GM23338 (cell line): ENCODE measurements at regions not wholly inside any gene's neighbourhood (a gene's known extent, or its start where the extent isn't known, plus 50 kb on each side); places are given as distances from the start of the nearest gene placed in this dataset.
A peak's percentile ranks its signal among the peaks of the same experiment; 100 is the strongest.

Experiments used
- ATAC-seq: fragments of 200-7000 bp; cut with Tn5 transposase; 3 replicates; pipeline ENCODE4 v1.9.1; 2020
- DNase-seq: peaks from one replicate; pipeline ENCODE4 v3.0.0-alpha.2; 2015; ENCODE audit warnings: low spot score
- H2AFZ ChIP-seq: fragments of 200-600 bp; sonication (generic); 2 replicates; pipeline ENCODE4 v1.8.0; 2016; ENCODE audit warnings: antibody characterized with exemption, mild to moderate bottlenecking, moderate library complexity
- H3F3A ChIP-seq: fragments of 200-600 bp; sonication (generic); replicated peaks from 2 replicates; pipeline ENCODE4 v1.8.0; 2017; ENCODE audit warnings: antibody characterized with exemption, mixed run types, low read depth
- H3K27ac ChIP-seq: fragments of 200-600 bp; sonication (generic); 2 replicates; pipeline ENCODE4 v1.6.1; 2016; ENCODE audit warnings: low read depth
- H3K27me3 ChIP-seq: fragments of 200-600 bp; sonication (generic); 2 replicates; pipeline ENCODE4 v1.8.0; 2016; ENCODE audit warnings: mild to moderate bottlenecking, mixed run types, moderate library complexity; ENCODE audit not compliant: insufficient read depth
- H3K36me3 ChIP-seq: fragments of 200-600 bp; sonication (generic); 2 replicates; pipeline ENCODE4 v1.8.0; 2016; ENCODE audit warnings: mild to moderate bottlenecking; ENCODE audit not compliant: insufficient read depth
- H3K4me1 ChIP-seq: fragments of 200-600 bp; sonication (generic); 2 replicates; pipeline ENCODE4 v1.8.0; 2016; ENCODE audit warnings: mild to moderate bottlenecking, moderate library complexity; ENCODE audit not compliant: insufficient read depth
- H3K4me2 ChIP-seq: fragments of 200-600 bp; sonication (generic); 2 replicates; pipeline ENCODE4 v1.7.1; 2017; ENCODE audit warnings: mixed run types
- H3K4me3 ChIP-seq: fragments of 200-600 bp; sonication (generic); 2 replicates; pipeline ENCODE4 v1.6.1; 2016; ENCODE audit warnings: mixed run types
- H3K79me2 ChIP-seq: fragments of 200-600 bp; sonication (generic); replicated peaks from 2 replicates; pipeline ENCODE4 v1.8.0; 2017; ENCODE audit warnings: mild to moderate bottlenecking; ENCODE audit not compliant: insufficient read depth
- H3K9me2 ChIP-seq: fragments of 200-600 bp; sonication (generic); 2 replicates; pipeline ENCODE4 v1.8.0; 2017; ENCODE audit not compliant: insufficient read depth
- H4K20me1 ChIP-seq: fragments of 200-600 bp; sonication (generic); replicated peaks from 2 replicates; pipeline ENCODE4 v1.8.0; 2017; ENCODE audit warnings: mild to moderate bottlenecking; ENCODE audit not compliant: insufficient read depth
- H3K27ac Mint-ChIP-seq: 2 replicates; pipeline ENCODE4 v1.8.0; 2020; ENCODE audit warnings: inconsistent platforms, mild to moderate bottlenecking, moderate library complexity, mixed read lengths
- H3K27me3 Mint-ChIP-seq: 3 replicates; pipeline ENCODE4 v1.8.0; 2022; ENCODE audit warnings: low read depth, mild to moderate bottlenecking, moderate library complexity, mixed read lengths, inconsistent platforms; ENCODE audit not compliant: insufficient read depth, poor library complexity
- H3K36me3 Mint-ChIP-seq: 3 replicates; pipeline ENCODE4 v1.8.0; 2021; ENCODE audit warnings: low read depth, mild to moderate bottlenecking, inconsistent platforms, moderate library complexity, mixed read lengths
- H3K4me1 Mint-ChIP-seq: 3 replicates; pipeline ENCODE4 v1.8.0; 2020; ENCODE audit warnings: mild to moderate bottlenecking, inconsistent platforms, mixed read lengths
- H3K4me3 Mint-ChIP-seq: 3 replicates; pipeline ENCODE4 v1.8.0; 2021; ENCODE audit warnings: moderate library complexity, mild to moderate bottlenecking, inconsistent platforms, mixed read lengths
- H3K9me3 Mint-ChIP-seq: 3 replicates; pipeline ENCODE4 v1.8.0; 2020; ENCODE audit warnings: moderate library complexity, mild to moderate bottlenecking, inconsistent platforms, mixed read lengths
- CREB1 ChIP-seq: fragments of 250-450 bp; sonication (Bioruptor Pico); IDR thresholded peaks from 2 replicates; pipeline ENCODE4 v1.5.0; 2020; ENCODE audit warnings: low read depth, mild to moderate bottlenecking, moderate library complexity
- ETS1 ChIP-seq: IDR thresholded peaks from 2 replicates; pipeline ENCODE4 v1.6.1; 2016; ENCODE audit warnings: antibody characterized with exemption
- EZH2 ChIP-seq: fragments of 200-600 bp; sonication (generic); IDR thresholded peaks from one replicate; pipeline ENCODE4 v1.8.0; 2017; ENCODE audit warnings: antibody characterized with exemption, mild to moderate bottlenecking, low read depth; ENCODE audit not compliant: unreplicated experiment
- ZNF462 ChIP-seq: fragments of 250-450 bp; sonication (Bioruptor Pico); IDR thresholded peaks from 2 replicates; pipeline ENCODE4 v1.5.0; 2020; ENCODE audit warnings: mild to moderate bottlenecking, moderate library complexity
- TF ChIP-seq, protein P1 (sequence below): IDR thresholded peaks from one replicate; pipeline ENCODE4 v1.6.1; 2018; ENCODE audit warnings: antibody characterized with exemption; ENCODE audit not compliant: unreplicated experiment

DNA sequence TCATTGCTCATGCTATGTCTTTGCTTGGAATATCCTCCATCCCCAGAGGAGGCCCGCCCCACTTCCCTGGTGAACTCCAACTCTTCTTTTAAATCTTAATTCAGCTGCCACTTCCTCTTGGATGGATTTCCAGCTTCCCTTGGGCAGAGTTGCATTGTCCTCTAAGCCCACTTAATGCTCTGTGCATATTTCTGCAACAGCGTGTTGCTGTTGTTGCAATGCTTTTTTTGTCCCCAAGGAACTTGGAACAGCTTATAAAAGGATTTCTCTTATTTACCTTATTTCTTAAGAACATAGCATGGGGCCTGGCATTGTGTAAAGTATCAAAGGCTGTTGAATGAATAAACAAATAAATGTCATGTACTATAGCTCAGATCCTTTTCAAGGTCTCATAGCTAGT lies 507.4 kb downstream of the METTL15 start:
- no peak overlapping the region for H3K27ac ChIP-seq
- H3K79me2 ChIP-seq = no peaks in the 10 kb centered on the region
- H3K36me3 Mint-ChIP-seq = no peaks in the 10 kb centered on the region
- 0 out of 2 replicates have a peak, but pooled peaks cover 11% of the 10 kb centered on the region for H3K4me1 ChIP-seq
- no peaks in the 10 kb centered on the region for H3K9me3 Mint-ChIP-seq
- H2AFZ ChIP-seq = no peak overlapping the region
- H3K27me3 Mint-ChIP-seq = peaks cover 3% of the 10 kb centered on the region
- H3K4me3 ChIP-seq = no peak overlapping the region
- no peaks in the 10 kb centered on the region for H3K36me3 ChIP-seq
- no peak overlapping the region for H3K27ac Mint-ChIP-seq
- no peak for ATAC-seq
- DNase-seq = no peak
- peaks cover 9% of the 10 kb centered on the region; the same call in 1 of the 2 replicates for H3K9me2 ChIP-seq
- H3K4me1 Mint-ChIP-seq = peaks cover 11% of the 10 kb centered on the region; the same call in 2 of the 3 replicates
- no peaks in the 10 kb centered on the region for H3F3A ChIP-seq
- H3K4me3 Mint-ChIP-seq = no peak overlapping the region
- no peaks in the 10 kb centered on the region for H3K27me3 ChIP-seq
- TF ChIP-seq, protein P1, sequence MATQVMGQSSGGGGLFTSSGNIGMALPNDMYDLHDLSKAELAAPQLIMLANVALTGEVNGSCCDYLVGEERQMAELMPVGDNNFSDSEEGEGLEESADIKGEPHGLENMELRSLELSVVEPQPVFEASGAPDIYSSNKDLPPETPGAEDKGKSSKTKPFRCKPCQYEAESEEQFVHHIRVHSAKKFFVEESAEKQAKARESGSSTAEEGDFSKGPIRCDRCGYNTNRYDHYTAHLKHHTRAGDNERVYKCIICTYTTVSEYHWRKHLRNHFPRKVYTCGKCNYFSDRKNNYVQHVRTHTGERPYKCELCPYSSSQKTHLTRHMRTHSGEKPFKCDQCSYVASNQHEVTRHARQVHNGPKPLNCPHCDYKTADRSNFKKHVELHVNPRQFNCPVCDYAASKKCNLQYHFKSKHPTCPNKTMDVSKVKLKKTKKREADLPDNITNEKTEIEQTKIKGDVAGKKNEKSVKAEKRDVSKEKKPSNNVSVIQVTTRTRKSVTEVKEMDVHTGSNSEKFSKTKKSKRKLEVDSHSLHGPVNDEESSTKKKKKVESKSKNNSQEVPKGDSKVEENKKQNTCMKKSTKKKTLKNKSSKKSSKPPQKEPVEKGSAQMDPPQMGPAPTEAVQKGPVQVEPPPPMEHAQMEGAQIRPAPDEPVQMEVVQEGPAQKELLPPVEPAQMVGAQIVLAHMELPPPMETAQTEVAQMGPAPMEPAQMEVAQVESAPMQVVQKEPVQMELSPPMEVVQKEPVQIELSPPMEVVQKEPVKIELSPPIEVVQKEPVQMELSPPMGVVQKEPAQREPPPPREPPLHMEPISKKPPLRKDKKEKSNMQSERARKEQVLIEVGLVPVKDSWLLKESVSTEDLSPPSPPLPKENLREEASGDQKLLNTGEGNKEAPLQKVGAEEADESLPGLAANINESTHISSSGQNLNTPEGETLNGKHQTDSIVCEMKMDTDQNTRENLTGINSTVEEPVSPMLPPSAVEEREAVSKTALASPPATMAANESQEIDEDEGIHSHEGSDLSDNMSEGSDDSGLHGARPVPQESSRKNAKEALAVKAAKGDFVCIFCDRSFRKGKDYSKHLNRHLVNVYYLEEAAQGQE = no peak
- no peak for TF ChIP-seq ETS1
- no peak overlapping the region for H3K4me2 ChIP-seq
- H4K20me1 ChIP-seq = no peaks in the 10 kb centered on the region

DNA sequence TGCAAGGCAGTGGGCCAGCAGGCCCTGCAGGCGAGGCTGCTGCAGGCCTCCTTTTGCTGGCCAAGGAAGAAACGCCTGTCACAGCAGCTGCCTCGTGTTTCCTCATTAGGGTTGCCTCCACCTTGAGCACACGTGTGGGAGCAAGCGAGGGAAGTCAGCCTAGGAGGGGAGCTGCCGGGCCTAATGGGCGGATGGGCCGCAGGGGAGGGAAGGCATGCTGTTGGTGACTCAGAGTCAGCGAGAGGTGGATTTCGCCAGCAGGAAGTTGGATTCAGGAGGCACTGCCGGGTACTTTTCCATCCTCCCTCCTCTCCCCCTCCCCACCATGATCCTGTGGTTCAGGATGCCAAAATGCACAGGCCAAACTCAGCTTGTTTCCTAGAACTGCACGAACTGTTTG lies 498.7 kb downstream of the METTL15 start:
- Mint-ChIP-seq H3K27me3 (no peaks in the 10 kb centered on the region), H3K36me3 (no peaks in the 10 kb centered on the region), H3K27ac (no peak overlapping the region), H3K4me3 (no peak overlapping the region), H3K4me1 (peaks cover 11% of the 10 kb centered on the region), H3K9me3 (no peaks in the 10 kb centered on the region)
- H3K9me2 ChIP-seq = no peaks in the 10 kb centered on the region
- no peaks in the 10 kb centered on the region for H3F3A ChIP-seq
- no peak overlapping the region for H3K27ac ChIP-seq
- H4K20me1 ChIP-seq = no peaks in the 10 kb centered on the region
- ATAC-seq (peak; percentile 59), DNase-seq (peak; percentile 23)
- peak overlapping the region; percentile 81 for H2AFZ ChIP-seq
- no peaks in the 10 kb centered on the region for H3K4me1 ChIP-seq
- H3K79me2 ChIP-seq = no peaks in the 10 kb centered on the region
- no peak overlapping the region for H3K4me3 ChIP-seq
- H3K36me3 ChIP-seq = no peaks in the 10 kb centered on the region
- no peaks in the 10 kb centered on the region for H3K27me3 ChIP-seq
- H3K4me2 ChIP-seq = no peak overlapping the region
- TF ChIP-seq, protein P1 = no peak
- TF ChIP-seq CREB1 (CRISPR knock-in tag) (no peak), EZH2 (no peak), ZNF462 (CRISPR knock-in tag) (no peak)
